DND-41 (cell line): ENCODE measurements at regions not wholly inside any gene's neighbourhood (a gene's known extent, or its start where the extent isn't known, plus 50 kb on each side); places are given as distances from the start of the nearest gene placed in this dataset.

Experiments used
- ATAC-seq: fragments of 200-7000 bp; cut with Tn5 transposase; 3 replicates; pipeline ENCODE4 v1.9.1; 2021; ENCODE audit warnings: low read depth; ENCODE audit not compliant: insufficient read depth
- DNase-seq: peaks from one replicate; pipeline ENCODE4 v3.0.0-alpha.2; 2020
- H2AFZ ChIP-seq: 2 replicates; pipeline ENCODE4 v1.6.0; 2012; ENCODE audit warnings: low read depth, low read length
- H3K27ac ChIP-seq: 2 replicates; pipeline ENCODE4 v1.5.1; 2012; ENCODE audit warnings: low read length, inconsistent platforms
- H3K27me3 ChIP-seq: fragments of 200-600 bp; sonication (generic); 2 replicates; pipeline ENCODE4 v1.6.0; 2012; ENCODE audit warnings: low read length, mild to moderate bottlenecking, inconsistent platforms; ENCODE audit not compliant: insufficient read depth, poor library complexity
- H3K36me3 ChIP-seq: 2 replicates; pipeline ENCODE4 v1.5.1; 2012; ENCODE audit warnings: low read length, inconsistent platforms; ENCODE audit not compliant: insufficient read depth
- H3K4me1 ChIP-seq: 2 replicates; pipeline ENCODE4 v1.5.1; 2012; ENCODE audit warnings: mild to moderate bottlenecking, low read length; ENCODE audit not compliant: insufficient read depth
- H3K4me2 ChIP-seq: 2 replicates; pipeline ENCODE4 v1.6.0; 2012; ENCODE audit warnings: mild to moderate bottlenecking, moderate library complexity, low read length, inconsistent platforms; ENCODE audit not compliant: insufficient read depth
- H3K4me3 ChIP-seq, 2 experiments: fragments of 200-600 bp in 1 of 2; shearing (Covaris generic) in 1 of 2; 2 replicates each; pipeline ENCODE4 v1.5.1; 2012 to 2016; ENCODE audit warnings: inconsistent platforms in 2 of 2, low read length in 2 of 2, mild to moderate bottlenecking in 2 of 2, low read depth in 1 of 2, moderate library complexity in 1 of 2
- H3K79me2 ChIP-seq: 2 replicates; pipeline ENCODE4 v1.6.0; 2012; ENCODE audit warnings: low read length, inconsistent platforms; ENCODE audit not compliant: insufficient read depth
- H3K9ac ChIP-seq: 2 replicates; pipeline ENCODE4 v1.6.0; 2012; ENCODE audit warnings: low read depth, mild to moderate bottlenecking, inconsistent platforms, low read length, moderate library complexity
- H3K9me3 ChIP-seq: 2 replicates; pipeline ENCODE4 v1.5.1; 2012; ENCODE audit warnings: low read length, moderate library complexity, mild to moderate bottlenecking, inconsistent platforms; ENCODE audit not compliant: insufficient read depth, severe bottlenecking
- H4K20me1 ChIP-seq: 2 replicates; pipeline ENCODE4 v1.6.0; 2012; ENCODE audit warnings: low read length; ENCODE audit not compliant: insufficient read depth
- EZH2 ChIP-seq: IDR thresholded peaks from 3 replicates; pipeline ENCODE4 v1.6.1; 2012; ENCODE audit warnings: borderline replicate concordance, low read depth, mild to moderate bottlenecking, moderate library complexity, low read length, inconsistent platforms; ENCODE audit not compliant: severe bottlenecking
- TF ChIP-seq, protein P1 (sequence below): IDR thresholded peaks from 2 replicates; pipeline ENCODE4 v1.5.1; 2012; ENCODE audit warnings: borderline replicate concordance, low read length, moderate library complexity, mild to moderate bottlenecking; ENCODE audit not compliant: poor library complexity, severe bottlenecking; ENCODE audit errors: extremely low read depth

GRCh38 chr18:40938615-40939014 lies 1016.4 kb upstream of the PIK3C3 start:
- Histone ChIP-seq H3K4me3 (no peak overlapping the region), H3K27me3 (no peaks in the 10 kb centered on the region), H3K9me3 (no peaks in the 10 kb centered on the region), H3K79me2 (no peaks in the 10 kb centered on the region), H3K9ac (no peak overlapping the region), H3K27ac (no peak overlapping the region), H3K36me3 (no peaks in the 10 kb centered on the region), H3K4me2 (no peak overlapping the region), H2AFZ (no peak overlapping the region), H4K20me1 (no peaks in the 10 kb centered on the region), H3K4me1 (no peaks in the 10 kb centered on the region)
- DNase-seq (no peak), ATAC-seq (no peak)
- TF ChIP-seq, protein P1, sequence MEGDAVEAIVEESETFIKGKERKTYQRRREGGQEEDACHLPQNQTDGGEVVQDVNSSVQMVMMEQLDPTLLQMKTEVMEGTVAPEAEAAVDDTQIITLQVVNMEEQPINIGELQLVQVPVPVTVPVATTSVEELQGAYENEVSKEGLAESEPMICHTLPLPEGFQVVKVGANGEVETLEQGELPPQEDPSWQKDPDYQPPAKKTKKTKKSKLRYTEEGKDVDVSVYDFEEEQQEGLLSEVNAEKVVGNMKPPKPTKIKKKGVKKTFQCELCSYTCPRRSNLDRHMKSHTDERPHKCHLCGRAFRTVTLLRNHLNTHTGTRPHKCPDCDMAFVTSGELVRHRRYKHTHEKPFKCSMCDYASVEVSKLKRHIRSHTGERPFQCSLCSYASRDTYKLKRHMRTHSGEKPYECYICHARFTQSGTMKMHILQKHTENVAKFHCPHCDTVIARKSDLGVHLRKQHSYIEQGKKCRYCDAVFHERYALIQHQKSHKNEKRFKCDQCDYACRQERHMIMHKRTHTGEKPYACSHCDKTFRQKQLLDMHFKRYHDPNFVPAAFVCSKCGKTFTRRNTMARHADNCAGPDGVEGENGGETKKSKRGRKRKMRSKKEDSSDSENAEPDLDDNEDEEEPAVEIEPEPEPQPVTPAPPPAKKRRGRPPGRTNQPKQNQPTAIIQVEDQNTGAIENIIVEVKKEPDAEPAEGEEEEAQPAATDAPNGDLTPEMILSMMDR = no peak
- no peak for TF ChIP-seq EZH2

- DNase-seq = no peak
- no peaks in the 10 kb centered on the region for H3K9me3 ChIP-seq
- H3K79me2 ChIP-seq = no peaks in the 10 kb centered on the region
- no peak overlapping the region for H3K4me3 ChIP-seq
- no peak overlapping the region for H2AFZ ChIP-seq
- H3K4me1 ChIP-seq = no peaks in the 10 kb centered on the region
- ATAC-seq = no peak
- no peak overlapping the region for H3K27ac ChIP-seq
- no peak for TF ChIP-seq EZH2
- TF ChIP-seq, protein P1 = no peak
- no peak overlapping the region for H3K9ac ChIP-seq
- no peaks in the 10 kb centered on the region for H3K36me3 ChIP-seq
- H3K27me3 ChIP-seq = no peaks in the 10 kb centered on the region
- H3K4me2 ChIP-seq = no peak overlapping the region
- H4K20me1 ChIP-seq = no peaks in the 10 kb centered on the region
Observed at GRCh38 chr18:40937386-40937785, 1017.6 kb upstream of the PIK3C3 start.

DNA sequence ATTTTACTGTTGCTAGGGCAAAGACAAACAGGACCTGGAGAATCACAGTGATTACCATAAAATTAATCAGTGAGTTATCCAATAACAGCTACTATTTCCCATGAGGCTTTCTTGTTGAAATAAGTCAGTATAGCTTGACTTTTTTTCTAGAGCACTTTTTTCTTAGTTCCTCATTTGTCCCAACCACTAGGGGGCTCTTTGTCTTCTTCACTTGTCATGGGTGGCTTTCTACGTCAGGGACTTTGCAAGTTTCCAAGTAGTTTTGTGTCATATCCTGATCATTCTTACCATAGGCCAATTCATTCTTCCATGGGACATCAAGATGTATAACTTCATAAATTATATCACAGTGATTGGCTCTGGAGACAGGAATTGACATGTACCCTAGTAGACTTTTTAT lies 1019.6 kb upstream of the PIK3C3 start:
- DNase-seq = no peak
- Histone ChIP-seq H2AFZ (no peak overlapping the region), H3K4me3 (no peak overlapping the region), H3K27me3 (no peaks in the 10 kb centered on the region), H3K9ac (no peak overlapping the region), H3K27ac (no peak overlapping the region), H3K4me1 (no peaks in the 10 kb centered on the region), H4K20me1 (no peaks in the 10 kb centered on the region), H3K9me3 (no peaks in the 10 kb centered on the region), H3K4me2 (no peak overlapping the region), H3K79me2 (no peaks in the 10 kb centered on the region), H3K36me3 (no peaks in the 10 kb centered on the region)
- TF ChIP-seq, protein P1 = peak; percentile 23
- no peak for TF ChIP-seq EZH2
- ATAC-seq = no peak

DNA sequence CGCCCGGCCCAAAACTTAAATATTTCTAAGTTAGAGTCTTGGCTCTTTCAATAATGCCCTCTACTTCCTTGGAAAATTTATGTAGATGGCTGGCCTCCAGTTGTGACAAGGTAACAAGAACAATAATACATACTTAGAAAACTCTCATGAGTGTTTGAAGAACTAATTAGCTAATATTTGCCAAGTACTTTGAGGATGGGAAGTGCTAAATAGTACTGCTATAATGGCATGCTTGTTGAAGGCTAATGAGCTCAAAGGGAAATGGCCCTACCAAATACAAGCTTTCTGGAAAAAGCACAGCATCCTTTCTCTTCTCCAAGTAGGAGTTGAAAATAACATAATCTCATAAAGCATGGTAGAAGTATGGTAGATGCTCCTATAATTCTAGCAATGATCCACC lies 1022.2 kb upstream of the PIK3C3 start:
- no peaks in the 10 kb centered on the region for H4K20me1 ChIP-seq
- no peak overlapping the region for H3K27ac ChIP-seq
- H3K9me3 ChIP-seq = no peaks in the 10 kb centered on the region
- no peak for ATAC-seq
- no peaks in the 10 kb centered on the region for H3K4me1 ChIP-seq
- no peak overlapping the region for H3K4me3 ChIP-seq
- no peak for TF ChIP-seq EZH2
- TF ChIP-seq, protein P1 = no peak
- no peak overlapping the region for H3K4me2 ChIP-seq
- no peaks in the 10 kb centered on the region for H3K36me3 ChIP-seq
- H2AFZ ChIP-seq = no peak overlapping the region
- H3K27me3 ChIP-seq = no peaks in the 10 kb centered on the region
- DNase-seq = no peak
- H3K9ac ChIP-seq = no peak overlapping the region
- H3K79me2 ChIP-seq = no peaks in the 10 kb centered on the region
